GM23338 (cell line): ENCODE measurements at regions not wholly inside any gene's neighbourhood (a gene's known extent, or its start where the extent isn't known, plus 50 kb on each side); places are given as distances from the start of the nearest gene placed in this dataset.

Experiments
- ATAC-seq: fragments of 200-7000 bp; cut with Tn5 transposase; 3 replicates; pipeline ENCODE4 v1.9.1; 2020
- DNase-seq: peaks from one replicate; pipeline ENCODE4 v3.0.0-alpha.2; 2015; ENCODE audit warnings: low spot score
- H2AFZ ChIP-seq: fragments of 200-600 bp; sonication (generic); 2 replicates; pipeline ENCODE4 v1.8.0; 2016; ENCODE audit warnings: antibody characterized with exemption, mild to moderate bottlenecking, moderate library complexity
- H3F3A ChIP-seq: fragments of 200-600 bp; sonication (generic); replicated peaks from 2 replicates; pipeline ENCODE4 v1.8.0; 2017; ENCODE audit warnings: antibody characterized with exemption, mixed run types, low read depth
- H3K27ac ChIP-seq: fragments of 200-600 bp; sonication (generic); 2 replicates; pipeline ENCODE4 v1.6.1; 2016; ENCODE audit warnings: low read depth
- H3K27me3 ChIP-seq: fragments of 200-600 bp; sonication (generic); 2 replicates; pipeline ENCODE4 v1.8.0; 2016; ENCODE audit warnings: mild to moderate bottlenecking, mixed run types, moderate library complexity; ENCODE audit not compliant: insufficient read depth
- H3K36me3 ChIP-seq: fragments of 200-600 bp; sonication (generic); 2 replicates; pipeline ENCODE4 v1.8.0; 2016; ENCODE audit warnings: mild to moderate bottlenecking; ENCODE audit not compliant: insufficient read depth
- H3K4me1 ChIP-seq: fragments of 200-600 bp; sonication (generic); 2 replicates; pipeline ENCODE4 v1.8.0; 2016; ENCODE audit warnings: mild to moderate bottlenecking, moderate library complexity; ENCODE audit not compliant: insufficient read depth
- H3K4me2 ChIP-seq: fragments of 200-600 bp; sonication (generic); 2 replicates; pipeline ENCODE4 v1.7.1; 2017; ENCODE audit warnings: mixed run types
- H3K4me3 ChIP-seq: fragments of 200-600 bp; sonication (generic); 2 replicates; pipeline ENCODE4 v1.6.1; 2016; ENCODE audit warnings: mixed run types
- H3K79me2 ChIP-seq: fragments of 200-600 bp; sonication (generic); replicated peaks from 2 replicates; pipeline ENCODE4 v1.8.0; 2017; ENCODE audit warnings: mild to moderate bottlenecking; ENCODE audit not compliant: insufficient read depth
- H3K9me2 ChIP-seq: fragments of 200-600 bp; sonication (generic); 2 replicates; pipeline ENCODE4 v1.8.0; 2017; ENCODE audit not compliant: insufficient read depth
- H4K20me1 ChIP-seq: fragments of 200-600 bp; sonication (generic); replicated peaks from 2 replicates; pipeline ENCODE4 v1.8.0; 2017; ENCODE audit warnings: mild to moderate bottlenecking; ENCODE audit not compliant: insufficient read depth
- H3K27ac Mint-ChIP-seq: 2 replicates; pipeline ENCODE4 v1.8.0; 2020; ENCODE audit warnings: inconsistent platforms, mild to moderate bottlenecking, moderate library complexity, mixed read lengths
- H3K27me3 Mint-ChIP-seq: 3 replicates; pipeline ENCODE4 v1.8.0; 2022; ENCODE audit warnings: low read depth, mild to moderate bottlenecking, moderate library complexity, mixed read lengths, inconsistent platforms; ENCODE audit not compliant: insufficient read depth, poor library complexity
- H3K36me3 Mint-ChIP-seq: 3 replicates; pipeline ENCODE4 v1.8.0; 2021; ENCODE audit warnings: low read depth, mild to moderate bottlenecking, inconsistent platforms, moderate library complexity, mixed read lengths
- H3K4me1 Mint-ChIP-seq: 3 replicates; pipeline ENCODE4 v1.8.0; 2020; ENCODE audit warnings: mild to moderate bottlenecking, inconsistent platforms, mixed read lengths
- H3K4me3 Mint-ChIP-seq: 3 replicates; pipeline ENCODE4 v1.8.0; 2021; ENCODE audit warnings: moderate library complexity, mild to moderate bottlenecking, inconsistent platforms, mixed read lengths
- H3K9me3 Mint-ChIP-seq: 3 replicates; pipeline ENCODE4 v1.8.0; 2020; ENCODE audit warnings: moderate library complexity, mild to moderate bottlenecking, inconsistent platforms, mixed read lengths
- CREB1 ChIP-seq: fragments of 250-450 bp; sonication (Bioruptor Pico); IDR thresholded peaks from 2 replicates; pipeline ENCODE4 v1.5.0; 2020; ENCODE audit warnings: low read depth, mild to moderate bottlenecking, moderate library complexity
- JUNB ChIP-seq: IDR thresholded peaks from one replicate; pipeline ENCODE4 v1.6.1; 2016; ENCODE audit warnings: antibody characterized with exemption; ENCODE audit not compliant: unreplicated experiment
- NANOG ChIP-seq: IDR thresholded peaks from 2 replicates; pipeline ENCODE4 v1.6.1; 2016; ENCODE audit warnings: antibody characterized with exemption, borderline replicate concordance
- POLR2AphosphoS5 ChIP-seq: IDR thresholded peaks from 2 replicates; pipeline ENCODE4 v1.6.1; 2016; ENCODE audit warnings: antibody characterized with exemption, low read depth
- STAT1 ChIP-seq: IDR thresholded peaks from one replicate; pipeline ENCODE4 v1.6.1; 2016; ENCODE audit warnings: antibody characterized with exemption; ENCODE audit not compliant: unreplicated experiment
- ZNF114 ChIP-seq: fragments of 250-450 bp; sonication (Bioruptor Pico); IDR thresholded peaks from 2 replicates; pipeline ENCODE4 v1.5.0; 2020; ENCODE audit warnings: mild to moderate bottlenecking, moderate library complexity
- TF ChIP-seq, protein P1 (sequence below): fragments of 250-450 bp; sonication (Bioruptor Pico); IDR thresholded peaks from 2 replicates; pipeline ENCODE4 v1.5.0; 2020; ENCODE audit warnings: mild to moderate bottlenecking, moderate library complexity
- TF ChIP-seq, protein P2 (sequence below): IDR thresholded peaks from 2 replicates; pipeline ENCODE4 v1.6.1; 2016; ENCODE audit warnings: antibody characterized with exemption

DNA sequence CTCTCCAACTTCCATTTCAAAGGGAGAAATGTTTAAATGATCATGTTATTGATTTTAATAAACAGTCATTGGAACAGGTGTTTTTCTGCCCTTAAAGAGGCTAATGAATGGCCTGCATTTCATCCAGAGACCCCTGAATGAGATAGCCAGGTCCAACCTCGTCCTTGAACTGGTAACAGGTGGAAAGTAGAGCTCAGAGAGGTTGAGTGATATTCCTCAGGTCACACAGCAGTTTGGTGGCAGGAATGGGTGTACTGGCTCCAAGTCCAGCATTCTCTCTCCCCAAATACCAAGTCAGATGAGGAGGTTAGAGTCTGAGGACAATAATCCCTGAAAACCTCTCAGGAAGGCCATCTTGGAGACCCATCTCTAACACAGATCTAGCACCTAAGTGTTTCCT, 81.7 kb upstream of the ANO1 start (continued):
- TF ChIP-seq, protein P1, sequence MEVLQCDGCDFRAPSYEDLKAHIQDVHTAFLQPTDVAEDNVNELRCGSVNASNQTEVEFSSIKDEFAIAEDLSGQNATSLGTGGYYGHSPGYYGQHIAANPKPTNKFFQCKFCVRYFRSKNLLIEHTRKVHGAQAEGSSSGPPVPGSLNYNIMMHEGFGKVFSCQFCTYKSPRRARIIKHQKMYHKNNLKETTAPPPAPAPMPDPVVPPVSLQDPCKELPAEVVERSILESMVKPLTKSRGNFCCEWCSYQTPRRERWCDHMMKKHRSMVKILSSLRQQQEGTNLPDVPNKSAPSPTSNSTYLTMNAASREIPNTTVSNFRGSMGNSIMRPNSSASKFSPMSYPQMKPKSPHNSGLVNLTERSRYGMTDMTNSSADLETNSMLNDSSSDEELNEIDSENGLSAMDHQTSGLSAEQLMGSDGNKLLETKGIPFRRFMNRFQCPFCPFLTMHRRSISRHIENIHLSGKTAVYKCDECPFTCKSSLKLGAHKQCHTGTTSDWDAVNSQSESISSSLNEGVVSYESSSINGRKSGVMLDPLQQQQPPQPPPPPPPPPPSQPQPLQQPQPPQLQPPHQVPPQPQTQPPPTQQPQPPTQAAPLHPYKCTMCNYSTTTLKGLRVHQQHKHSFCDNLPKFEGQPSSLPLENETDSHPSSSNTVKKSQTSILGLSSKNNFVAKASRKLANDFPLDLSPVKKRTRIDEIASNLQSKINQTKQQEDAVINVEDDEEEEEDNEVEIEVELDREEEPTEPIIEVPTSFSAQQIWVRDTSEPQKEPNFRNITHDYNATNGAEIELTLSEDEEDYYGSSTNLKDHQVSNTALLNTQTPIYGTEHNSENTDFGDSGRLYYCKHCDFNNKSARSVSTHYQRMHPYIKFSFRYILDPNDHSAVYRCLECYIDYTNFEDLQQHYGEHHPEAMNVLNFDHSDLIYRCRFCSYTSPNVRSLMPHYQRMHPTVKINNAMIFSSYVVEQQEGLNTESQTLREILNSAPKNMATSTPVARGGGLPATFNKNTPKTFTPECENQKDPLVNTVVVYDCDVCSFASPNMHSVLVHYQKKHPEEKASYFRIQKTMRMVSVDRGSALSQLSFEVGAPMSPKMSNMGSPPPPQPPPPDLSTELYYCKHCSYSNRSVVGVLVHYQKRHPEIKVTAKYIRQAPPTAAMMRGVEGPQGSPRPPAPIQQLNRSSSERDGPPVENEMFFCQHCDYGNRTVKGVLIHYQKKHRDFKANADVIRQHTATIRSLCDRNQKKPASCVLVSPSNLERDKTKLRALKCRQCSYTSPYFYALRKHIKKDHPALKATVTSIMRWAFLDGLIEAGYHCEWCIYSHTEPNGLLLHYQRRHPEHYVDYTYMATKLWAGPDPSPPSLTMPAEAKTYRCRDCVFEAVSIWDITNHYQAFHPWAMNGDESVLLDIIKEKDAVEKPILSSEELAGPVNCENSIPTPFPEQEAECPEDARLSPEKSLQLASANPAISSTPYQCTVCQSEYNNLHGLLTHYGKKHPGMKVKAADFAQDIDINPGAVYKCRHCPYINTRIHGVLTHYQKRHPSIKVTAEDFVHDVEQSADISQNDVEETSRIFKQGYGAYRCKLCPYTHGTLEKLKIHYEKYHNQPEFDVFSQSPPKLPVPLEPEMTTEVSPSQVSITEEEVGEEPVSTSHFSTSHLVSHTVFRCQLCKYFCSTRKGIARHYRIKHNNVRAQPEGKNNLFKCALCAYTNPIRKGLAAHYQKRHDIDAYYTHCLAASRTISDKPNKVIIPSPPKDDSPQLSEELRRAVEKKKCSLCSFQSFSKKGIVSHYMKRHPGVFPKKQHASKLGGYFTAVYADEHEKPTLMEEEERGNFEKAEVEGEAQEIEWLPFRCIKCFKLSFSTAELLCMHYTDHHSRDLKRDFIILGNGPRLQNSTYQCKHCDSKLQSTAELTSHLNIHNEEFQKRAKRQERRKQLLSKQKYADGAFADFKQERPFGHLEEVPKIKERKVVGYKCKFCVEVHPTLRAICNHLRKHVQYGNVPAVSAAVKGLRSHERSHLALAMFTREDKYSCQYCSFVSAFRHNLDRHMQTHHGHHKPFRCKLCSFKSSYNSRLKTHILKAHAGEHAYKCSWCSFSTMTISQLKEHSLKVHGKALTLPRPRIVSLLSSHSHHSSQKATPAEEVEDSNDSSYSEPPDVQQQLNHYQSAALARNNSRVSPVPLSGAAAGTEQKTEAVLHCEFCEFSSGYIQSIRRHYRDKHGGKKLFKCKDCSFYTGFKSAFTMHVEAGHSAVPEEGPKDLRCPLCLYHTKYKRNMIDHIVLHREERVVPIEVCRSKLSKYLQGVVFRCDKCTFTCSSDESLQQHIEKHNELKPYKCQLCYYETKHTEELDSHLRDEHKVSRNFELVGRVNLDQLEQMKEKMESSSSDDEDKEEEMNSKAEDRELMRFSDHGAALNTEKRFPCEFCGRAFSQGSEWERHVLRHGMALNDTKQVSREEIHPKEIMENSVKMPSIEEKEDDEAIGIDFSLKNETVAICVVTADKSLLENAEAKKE (CRISPR knock-in tag): no peak
- no peak for TF ChIP-seq JUNB
- TF ChIP-seq ZNF114 (CRISPR knock-in tag): no peak
- TF ChIP-seq POLR2AphosphoS5: no peak
- TF ChIP-seq, protein P2, sequence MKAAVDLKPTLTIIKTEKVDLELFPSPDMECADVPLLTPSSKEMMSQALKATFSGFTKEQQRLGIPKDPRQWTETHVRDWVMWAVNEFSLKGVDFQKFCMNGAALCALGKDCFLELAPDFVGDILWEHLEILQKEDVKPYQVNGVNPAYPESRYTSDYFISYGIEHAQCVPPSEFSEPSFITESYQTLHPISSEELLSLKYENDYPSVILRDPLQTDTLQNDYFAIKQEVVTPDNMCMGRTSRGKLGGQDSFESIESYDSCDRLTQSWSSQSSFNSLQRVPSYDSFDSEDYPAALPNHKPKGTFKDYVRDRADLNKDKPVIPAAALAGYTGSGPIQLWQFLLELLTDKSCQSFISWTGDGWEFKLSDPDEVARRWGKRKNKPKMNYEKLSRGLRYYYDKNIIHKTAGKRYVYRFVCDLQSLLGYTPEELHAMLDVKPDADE: no peak
- no peak for TF ChIP-seq STAT1
- no peak for TF ChIP-seq CREB1 (CRISPR knock-in tag)

DNA sequence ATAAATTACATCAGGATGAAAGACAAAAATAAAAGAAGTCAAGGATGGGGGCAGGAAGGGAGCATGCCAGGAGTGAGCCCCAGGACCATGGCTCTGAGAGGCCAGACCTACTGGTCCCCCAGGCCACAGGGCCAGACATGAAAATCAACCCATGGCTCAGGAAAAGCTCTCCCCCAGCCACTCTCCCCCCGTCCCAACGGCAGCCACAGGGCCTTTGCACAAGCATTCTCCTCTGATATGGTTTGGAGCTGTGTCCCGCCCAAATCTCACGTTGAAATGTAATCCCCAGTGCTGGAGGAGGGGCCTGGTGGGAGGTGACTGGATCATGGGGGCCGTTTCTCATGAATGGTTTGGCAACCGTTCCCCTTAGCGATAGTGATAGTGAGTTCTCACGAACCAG, 80.8 kb upstream of the ANO1 start:
- H3K4me1 Mint-ChIP-seq: peaks cover 20% of the 10 kb centered on the region
- peaks cover 18% of the 10 kb centered on the region for H3K9me3 Mint-ChIP-seq
- Histone ChIP-seq H4K20me1 (no peaks in the 10 kb centered on the region), H3K4me1 (peaks cover 15% of the 10 kb centered on the region), H3K4me3 (no peak overlapping the region), H3F3A (no peaks in the 10 kb centered on the region), H3K79me2 (no peaks in the 10 kb centered on the region), H3K4me2 (no peak overlapping the region), H3K27me3 (peaks cover 31% of the 10 kb centered on the region), H2AFZ (no peak overlapping the region), H3K27ac (no peak overlapping the region), H3K9me2 (no peaks in the 10 kb centered on the region), H3K36me3 (no peaks in the 10 kb centered on the region)
- ATAC-seq: no peak
- no peak overlapping the region for H3K4me3 Mint-ChIP-seq
- peaks cover 27% of the 10 kb centered on the region for H3K27me3 Mint-ChIP-seq
- no peak overlapping the region for H3K27ac Mint-ChIP-seq
- H3K36me3 Mint-ChIP-seq: peaks cover 4% of the 10 kb centered on the region; the same call in 1 of the 3 replicates
- no peak for DNase-seq
- no peak for TF ChIP-seq STAT1
- TF ChIP-seq NANOG: no peak
- TF ChIP-seq POLR2AphosphoS5: no peak
- TF ChIP-seq, protein P2: no peak
- no peak for TF ChIP-seq ZNF114 (CRISPR knock-in tag)
